Natural killer cell (primary cell): ENCODE measurements at regions not wholly inside any gene's neighbourhood (a gene's known extent, or its start where the extent isn't known, plus 50 kb on each side); places are given as distances from the start of the nearest gene placed in this dataset.

ENCODE experiments used
- ATAC-seq, 3 donors: fragments of 150-1000 bp in 2 of 3; fragments of 200-7000 bp in 1 of 3; cut with Tn5 transposase; 1 replicate in 1 of 3; 2 replicates in 2 of 3; pipeline ENCODE4 v1.10.0; 2021; ENCODE audit warnings: mild to moderate bottlenecking in 2 of 3, moderate library complexity in 2 of 3
- DNase-seq, 2 donors: peaks; one replicate each; pipeline versions ENCODE4 v3.0.0 to v3.0.0-alpha.2; 2013 to 2021; ENCODE audit warnings: mixed read lengths in 1 of 2
- H3K27ac ChIP-seq: one replicate; pipeline ENCODE4 v1.5.1; 2013; ENCODE audit warnings: mild to moderate bottlenecking, low read length
- H3K27me3 ChIP-seq: one replicate; pipeline ENCODE4 v1.6.1; 2013; ENCODE audit warnings: low read length; ENCODE audit not compliant: control insufficient read depth, insufficient read depth
- H3K36me3 ChIP-seq: one replicate; pipeline ENCODE4 v1.6.1; 2013; ENCODE audit warnings: low read length; ENCODE audit not compliant: control insufficient read depth, insufficient read depth
- H3K4me1 ChIP-seq: one replicate; pipeline ENCODE4 v1.6.1; 2013; ENCODE audit warnings: low read length; ENCODE audit not compliant: control insufficient read depth, insufficient read depth
- H3K4me3 ChIP-seq: one replicate; pipeline ENCODE4 v1.5.1; 2013; ENCODE audit warnings: low read length
- H3K9me3 ChIP-seq: one replicate; pipeline ENCODE4 v1.6.1; 2013; ENCODE audit warnings: low read length; ENCODE audit not compliant: control insufficient read depth, insufficient read depth
- H3K27ac Mint-ChIP-seq, 2 donors: one replicate each; pipeline ENCODE4 v1.8.0; 2022; ENCODE audit warnings: mild to moderate bottlenecking in 2 of 2, mixed read lengths in 2 of 2, moderate library complexity in 1 of 2
- H3K27me3 Mint-ChIP-seq, 2 donors: one replicate each; pipeline ENCODE4 v1.8.0; 2022; ENCODE audit warnings: low read depth in 2 of 2, mixed read lengths in 2 of 2
- H3K36me3 Mint-ChIP-seq: one replicate; pipeline ENCODE4 v1.8.0; 2022; ENCODE audit warnings: mixed read lengths
- H3K4me1 Mint-ChIP-seq, 2 donors: one replicate each; pipeline ENCODE4 v1.8.0; 2022; ENCODE audit warnings: mixed read lengths in 2 of 2
- H3K4me3 Mint-ChIP-seq: one replicate; pipeline ENCODE4 v1.8.0; 2022; ENCODE audit warnings: mild to moderate bottlenecking, moderate library complexity, mixed read lengths
- H3K9me3 Mint-ChIP-seq, 2 donors: one replicate each; pipeline ENCODE4 v1.8.0; 2022; ENCODE audit warnings: mixed read lengths in 2 of 2
- WGBS: methylation state at CpG from one replicate; pipeline ENCODE4 v1.1.7; 2013; ENCODE audit warnings: missing lambda C conversion rate; ENCODE audit not compliant: insufficient coverage; 5-methylcytosine and 5-hydroxymethylcytosine counted together
- intact Hi-C: fragments of 100-400 bp; cut with micrococcal nuclease; formaldehyde crosslinking; loops from one replicate; pipeline ENCODE4 v1.14.2; 2022
- TF ChIP-seq, protein P1 (sequence below): fragments of 200-600 bp; IDR thresholded peaks from one replicate; pipeline ENCODE4 v1.8.0; 2022; ENCODE audit warnings: antibody characterized with exemption

GRCh38 chr1:166273618-166274017, 106.8 kb upstream of the FAM78B start:
- no peaks in the 10 kb centered on the region for H3K4me1 ChIP-seq

DNA sequence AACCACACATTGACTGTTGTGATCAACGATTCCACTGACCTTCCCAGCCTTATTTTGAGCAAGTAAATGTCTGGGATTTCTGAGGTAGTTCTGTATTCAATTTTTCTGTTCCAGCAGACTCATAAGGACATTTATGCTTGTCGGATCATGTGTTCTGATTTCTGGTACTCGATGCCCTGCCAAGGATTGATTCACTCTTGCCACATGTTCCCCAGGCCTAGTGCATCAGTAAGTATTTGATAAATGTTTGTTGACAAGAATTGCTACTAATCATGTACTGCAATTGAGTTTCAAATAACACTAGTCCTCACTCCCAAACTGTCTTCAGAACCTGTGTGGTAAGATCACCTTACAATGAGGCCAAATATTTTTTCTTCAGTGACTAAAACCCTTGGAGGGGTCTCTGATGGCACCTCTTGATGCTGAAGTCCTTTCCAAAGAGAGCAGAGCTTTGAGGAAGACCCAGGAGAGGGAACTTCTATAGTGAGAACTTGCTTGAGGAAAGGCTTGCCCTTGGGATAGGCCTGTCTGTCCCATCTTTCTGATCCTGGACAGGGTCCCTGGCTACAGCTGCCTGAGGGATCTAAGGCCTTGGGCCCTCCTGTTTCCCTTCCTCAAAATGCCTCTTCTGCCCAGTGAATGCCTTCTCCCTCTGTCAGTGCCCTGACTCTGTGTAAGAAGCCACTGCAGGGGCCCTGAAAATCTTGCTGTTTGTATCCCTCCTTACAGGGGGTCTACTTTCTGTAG, 115.8 kb upstream of the FAM78B start:
- no peak overlapping the region for H3K27ac Mint-ChIP-seq
- intact Hi-C loops: no loop called here
- H3K9me3 Mint-ChIP-seq: peaks cover under 1 to 3% of the 10 kb centered on the region in 2 donors
- Histone ChIP-seq H3K27me3 (no peaks in the 10 kb centered on the region), H3K9me3 (no peaks in the 10 kb centered on the region), H3K27ac (no peak overlapping the region), H3K4me3 (no peak overlapping the region), H3K4me1 (no peaks in the 10 kb centered on the region), H3K36me3 (no peaks in the 10 kb centered on the region)
- TF ChIP-seq, protein P1, sequence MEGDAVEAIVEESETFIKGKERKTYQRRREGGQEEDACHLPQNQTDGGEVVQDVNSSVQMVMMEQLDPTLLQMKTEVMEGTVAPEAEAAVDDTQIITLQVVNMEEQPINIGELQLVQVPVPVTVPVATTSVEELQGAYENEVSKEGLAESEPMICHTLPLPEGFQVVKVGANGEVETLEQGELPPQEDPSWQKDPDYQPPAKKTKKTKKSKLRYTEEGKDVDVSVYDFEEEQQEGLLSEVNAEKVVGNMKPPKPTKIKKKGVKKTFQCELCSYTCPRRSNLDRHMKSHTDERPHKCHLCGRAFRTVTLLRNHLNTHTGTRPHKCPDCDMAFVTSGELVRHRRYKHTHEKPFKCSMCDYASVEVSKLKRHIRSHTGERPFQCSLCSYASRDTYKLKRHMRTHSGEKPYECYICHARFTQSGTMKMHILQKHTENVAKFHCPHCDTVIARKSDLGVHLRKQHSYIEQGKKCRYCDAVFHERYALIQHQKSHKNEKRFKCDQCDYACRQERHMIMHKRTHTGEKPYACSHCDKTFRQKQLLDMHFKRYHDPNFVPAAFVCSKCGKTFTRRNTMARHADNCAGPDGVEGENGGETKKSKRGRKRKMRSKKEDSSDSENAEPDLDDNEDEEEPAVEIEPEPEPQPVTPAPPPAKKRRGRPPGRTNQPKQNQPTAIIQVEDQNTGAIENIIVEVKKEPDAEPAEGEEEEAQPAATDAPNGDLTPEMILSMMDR: no peak
- H3K4me1 Mint-ChIP-seq: no peaks in the 10 kb centered on the region
- no peaks in the 10 kb centered on the region for H3K36me3 Mint-ChIP-seq
- 69% methylated on average over 3 of the region's 3 CpGs for WGBS
- no peaks in the 10 kb centered on the region for H3K27me3 Mint-ChIP-seq
- no peak overlapping the region for H3K4me3 Mint-ChIP-seq
- ATAC-seq: no peak
- no peak for DNase-seq

More at GRCh38 chr1:166273618-166274017, 106.8 kb upstream of the FAM78B start:
- no peaks in the 10 kb centered on the region for H3K36me3 ChIP-seq
- Mint-ChIP-seq H3K27me3 (no peaks in the 10 kb centered on the region), H3K4me3 (no peak overlapping the region), H3K36me3 (no peaks in the 10 kb centered on the region), H3K27ac (no peak overlapping the region), H3K4me1 (no peaks in the 10 kb centered on the region), H3K9me3 (peaks cover 2 to 18% of the 10 kb centered on the region in 2 donors)
- no peak overlapping the region for H3K4me3 ChIP-seq
- H3K27ac ChIP-seq: no peak overlapping the region
- ATAC-seq (no peak), DNase-seq (no peak)
- H3K9me3 ChIP-seq: no peaks in the 10 kb centered on the region
- WGBS: 80% methylated on average over 6 of the region's 6 CpGs
- intact Hi-C loops: no loop called here
- no peaks in the 10 kb centered on the region for H3K27me3 ChIP-seq
- TF ChIP-seq, protein P1: no peak

- Histone ChIP-seq H3K36me3 (no peaks in the 10 kb centered on the region), H3K9me3 (no peaks in the 10 kb centered on the region), H3K4me1 (no peaks in the 10 kb centered on the region), H3K4me3 (no peak overlapping the region), H3K27ac (no peak overlapping the region), H3K27me3 (no peaks in the 10 kb centered on the region)
- H3K27ac Mint-ChIP-seq: no peak overlapping the region
- DNase-seq (no peak), ATAC-seq (no peak)
- TF ChIP-seq, protein P1: no peak
- no peak overlapping the region for H3K4me3 Mint-ChIP-seq
- intact Hi-C loops: no loop called here
- H3K27me3 Mint-ChIP-seq: no peaks in the 10 kb centered on the region
- 83% methylated on average over 5 of the region's 6 CpGs for WGBS
- H3K9me3 Mint-ChIP-seq: peaks cover 0 to 5% of the 10 kb centered on the region in 2 donors
- no peaks in the 10 kb centered on the region for H3K36me3 Mint-ChIP-seq
- H3K4me1 Mint-ChIP-seq: no peaks in the 10 kb centered on the region
These were observed 116.4 kb upstream of the FAM78B start for GRCh38 chr1:166283190-166283589.

GRCh38 chr1:166283600-166283999, 116.8 kb upstream of the FAM78B start:
- no peak overlapping the region for H3K4me3 Mint-ChIP-seq
- Histone ChIP-seq H3K36me3 (no peaks in the 10 kb centered on the region), H3K27me3 (no peaks in the 10 kb centered on the region), H3K9me3 (no peaks in the 10 kb centered on the region), H3K4me1 (no peaks in the 10 kb centered on the region), H3K27ac (no peak overlapping the region), H3K4me3 (no peak overlapping the region)
- ATAC-seq: no peak
- no peaks in the 10 kb centered on the region for H3K27me3 Mint-ChIP-seq
- WGBS: 86% methylated on average over 5 of the region's 5 CpGs
- peaks cover 0 to 3% of the 10 kb centered on the region in 2 donors for H3K9me3 Mint-ChIP-seq
- no peaks in the 10 kb centered on the region for H3K4me1 Mint-ChIP-seq
- DNase-seq: no peak
- TF ChIP-seq, protein P1: no peak
- intact Hi-C loops: no loop called here
- H3K36me3 Mint-ChIP-seq: no peaks in the 10 kb centered on the region
- no peak overlapping the region for H3K27ac Mint-ChIP-seq
